ENCODE measurements at regions not wholly inside any gene's neighbourhood (a gene's known extent, or its start where the extent isn't known, plus 50 kb on each side); places are given as distances from the start of the nearest gene placed in this dataset.

- Histone ChIP-seq H3K79me2 (ENCODE audit: insufficient read depth, low read length) (no peaks in the 10 kb centered on the region), H3K9me3 (ENCODE audit: insufficient read depth, low read length, severe bottlenecking) (no peaks in the 10 kb centered on the region), H3K4me1 (ENCODE audit: insufficient read depth, low read length) (no peaks in the 10 kb centered on the region), H3K4me3 (ENCODE audit: low read depth in 1 of 2, low read length in 2 of 2) (no peak overlapping the region), H2AFZ (ENCODE audit: low read depth, low read length) (no peak overlapping the region), H3K9ac (ENCODE audit: low read depth, low read length) (no peak overlapping the region), H3K36me3 (ENCODE audit: insufficient read depth, low read length) (no peaks in the 10 kb centered on the region), H3K4me2 (ENCODE audit: insufficient read depth, low read length) (no peak overlapping the region), H4K20me1 (ENCODE audit: insufficient read depth, low read length) (no peaks in the 10 kb centered on the region), H3K27me3 (ENCODE audit: insufficient read depth, low read length, poor library complexity) (no peaks in the 10 kb centered on the region), H3K27ac (ENCODE audit: low read length) (no peak overlapping the region)
- TF ChIP-seq CTCF (IDR thresholded peaks at IDR 0.05; ENCODE audit: borderline replicate concordance, extremely low read depth, low read length, poor library complexity, severe bottlenecking), result no peak
- no peak for TF ChIP-seq EZH2 (IDR thresholded peaks at IDR 0.05; ENCODE audit: borderline replicate concordance, low read depth, low read length, severe bottlenecking)
- no peak for DNase-seq
- ATAC-seq (ENCODE audit: insufficient read depth, low read depth), result no peak
Observed at GRCh38 chr3:117291476-117291875, 581.9 kb downstream of the TUSC7 start.

- Histone ChIP-seq H3K4me1 (ENCODE audit: insufficient read depth, low read length) (no peaks in the 10 kb centered on the region), H2AFZ (ENCODE audit: low read depth, low read length) (no peak overlapping the region), H3K27me3 (ENCODE audit: insufficient read depth, low read length, poor library complexity) (no peaks in the 10 kb centered on the region), H3K4me3 (ENCODE audit: low read depth in 1 of 2, low read length in 2 of 2) (no peak overlapping the region), H3K9me3 (ENCODE audit: insufficient read depth, low read length, severe bottlenecking) (no peaks in the 10 kb centered on the region), H3K27ac (ENCODE audit: low read length) (no peak overlapping the region), H4K20me1 (ENCODE audit: insufficient read depth, low read length) (no peaks in the 10 kb centered on the region), H3K79me2 (ENCODE audit: insufficient read depth, low read length) (no peaks in the 10 kb centered on the region), H3K36me3 (ENCODE audit: insufficient read depth, low read length) (no peaks in the 10 kb centered on the region), H3K9ac (ENCODE audit: low read depth, low read length) (no peak overlapping the region), H3K4me2 (ENCODE audit: insufficient read depth, low read length) (no peak overlapping the region)
- DNase-seq, result no peak
- ATAC-seq (ENCODE audit: insufficient read depth, low read depth), result no peak
- TF ChIP-seq EZH2 (IDR thresholded peaks at IDR 0.05; ENCODE audit: borderline replicate concordance, low read depth, low read length, severe bottlenecking) (no peak), CTCF (IDR thresholded peaks at IDR 0.05; ENCODE audit: borderline replicate concordance, extremely low read depth, low read length, poor library complexity, severe bottlenecking) (no peak)
Observed at GRCh38 chr3:117297065-117297464, 587.5 kb downstream of the TUSC7 start.

GRCh38 chr3:117297541-117297940 lies 588.0 kb downstream of the TUSC7 start:
- Histone ChIP-seq H3K36me3 (ENCODE audit: insufficient read depth, low read length) (no peaks in the 10 kb centered on the region), H3K9me3 (ENCODE audit: insufficient read depth, low read length, severe bottlenecking) (no peaks in the 10 kb centered on the region), H3K4me1 (ENCODE audit: insufficient read depth, low read length) (no peaks in the 10 kb centered on the region), H3K27me3 (ENCODE audit: insufficient read depth, low read length, poor library complexity) (no peaks in the 10 kb centered on the region), H3K79me2 (ENCODE audit: insufficient read depth, low read length) (no peaks in the 10 kb centered on the region), H3K4me2 (ENCODE audit: insufficient read depth, low read length) (no peak overlapping the region), H3K27ac (ENCODE audit: low read length) (no peak overlapping the region), H3K9ac (ENCODE audit: low read depth, low read length) (no peak overlapping the region), H2AFZ (ENCODE audit: low read depth, low read length) (no peak overlapping the region), H3K4me3 (ENCODE audit: low read depth in 1 of 2, low read length in 2 of 2) (no peak overlapping the region), H4K20me1 (ENCODE audit: insufficient read depth, low read length) (no peaks in the 10 kb centered on the region)
- TF ChIP-seq CTCF (IDR thresholded peaks at IDR 0.05; ENCODE audit: borderline replicate concordance, extremely low read depth, low read length, poor library complexity, severe bottlenecking) (no peak), EZH2 (IDR thresholded peaks at IDR 0.05; ENCODE audit: borderline replicate concordance, low read depth, low read length, severe bottlenecking) (no peak)
- ATAC-seq (ENCODE audit: insufficient read depth, low read depth) (no peak), DNase-seq (no peak)

GRCh38 chr3:117298273-117298672 lies 588.7 kb downstream of the TUSC7 start:
- ATAC-seq (ENCODE audit: insufficient read depth, low read depth) (no peak), DNase-seq (no peak)
- no peaks in the 10 kb centered on the region for H4K20me1 ChIP-seq (ENCODE audit: insufficient read depth, low read length)
- no peaks in the 10 kb centered on the region for H3K36me3 ChIP-seq (ENCODE audit: insufficient read depth, low read length)
- no peaks in the 10 kb centered on the region for H3K79me2 ChIP-seq (ENCODE audit: insufficient read depth, low read length)
- no peaks in the 10 kb centered on the region for H3K9me3 ChIP-seq (ENCODE audit: insufficient read depth, low read length, severe bottlenecking)
- no peak overlapping the region for H3K4me3 ChIP-seq (ENCODE audit: low read depth in 1 of 2, low read length in 2 of 2)
- H3K27ac ChIP-seq (ENCODE audit: low read length), result no peak overlapping the region
- H2AFZ ChIP-seq (ENCODE audit: low read depth, low read length), result no peak overlapping the region
- TF ChIP-seq EZH2 (IDR thresholded peaks at IDR 0.05; ENCODE audit: borderline replicate concordance, low read depth, low read length, severe bottlenecking) (no peak), CTCF (IDR thresholded peaks at IDR 0.05; ENCODE audit: borderline replicate concordance, extremely low read depth, low read length, poor library complexity, severe bottlenecking) (no peak)
- H3K4me2 ChIP-seq (ENCODE audit: insufficient read depth, low read length), result no peak overlapping the region
- H3K9ac ChIP-seq (ENCODE audit: low read depth, low read length), result no peak overlapping the region
- no peaks in the 10 kb centered on the region for H3K27me3 ChIP-seq (ENCODE audit: insufficient read depth, low read length, poor library complexity)
- no peaks in the 10 kb centered on the region for H3K4me1 ChIP-seq (ENCODE audit: insufficient read depth, low read length)
